Neutrophil (primary cell): ENCODE measurements at regions not wholly inside any gene's neighbourhood (a gene's known extent, or its start where the extent isn't known, plus 50 kb on each side); places are given as distances from the start of the nearest gene placed in this dataset.

ENCODE experiments used
- H3K27ac ChIP-seq: fragments of 200-600 bp; sonication (generic); 2 replicates; pipeline ENCODE4 v1.5.1; 2016; ENCODE audit warnings: mild to moderate bottlenecking, moderate library complexity
- H3K27me3 ChIP-seq: fragments of 200-600 bp; sonication (generic); 2 replicates; pipeline ENCODE4 v1.6.0; 2016; ENCODE audit warnings: mild to moderate bottlenecking
- H3K36me3 ChIP-seq: fragments of 200-600 bp; sonication (generic); 2 replicates; pipeline ENCODE4 v1.5.1; 2017
- H3K4me1 ChIP-seq, 2 experiments: fragments of 200-600 bp in 1 of 2; sonication (generic) in 1 of 2; 1 replicate in 1 of 2; 2 replicates in 1 of 2; pipeline versions ENCODE4 v1.5.1 to v1.6.1; 2013 to 2016; ENCODE audit warnings: low read depth in 1 of 2, low read length in 1 of 2, mild to moderate bottlenecking in 1 of 2, moderate library complexity in 1 of 2; ENCODE audit not compliant: control insufficient read depth in 1 of 2, insufficient read depth in 1 of 2
- H3K4me3 ChIP-seq, 2 experiments: fragments of 200-600 bp in 1 of 2; sonication (generic) in 1 of 2; 1 replicate in 1 of 2; 2 replicates in 1 of 2; pipeline ENCODE4 v1.5.1; 2013 to 2016; ENCODE audit warnings: low read depth in 1 of 2, low read length in 1 of 2, mild to moderate bottlenecking in 1 of 2, moderate library complexity in 1 of 2
- H3K9me3 ChIP-seq: fragments of 200-600 bp; sonication (generic); 2 replicates; pipeline ENCODE4 v1.5.1; 2016
- TF ChIP-seq, protein P1 (sequence below): fragments of 200-600 bp; sonication (generic); IDR thresholded peaks from 2 replicates; pipeline ENCODE4 v1.5.1; 2016; ENCODE audit warnings: antibody characterized with exemption

DNA sequence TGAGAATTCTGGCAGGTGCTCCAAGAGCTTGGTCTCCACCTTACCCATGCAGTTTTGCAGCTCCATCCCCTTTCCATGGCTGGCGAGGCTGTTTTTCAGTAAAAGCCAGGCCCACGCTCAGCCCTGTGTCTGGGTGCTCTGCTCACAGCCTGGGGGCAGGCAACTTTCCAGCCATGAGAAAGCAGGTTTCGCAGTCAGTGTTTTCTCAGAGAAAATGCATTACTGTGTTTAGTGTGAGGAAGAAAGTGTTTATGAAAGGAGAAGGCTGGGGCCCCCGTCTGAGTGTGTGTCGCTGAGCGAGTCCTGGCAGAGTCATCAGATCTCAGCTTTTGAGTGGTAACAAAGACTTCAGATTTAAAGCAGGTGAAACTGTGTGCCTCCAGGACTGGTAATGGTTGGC is 248.1 kb downstream of the IRX1 start:
- TF ChIP-seq, protein P1, sequence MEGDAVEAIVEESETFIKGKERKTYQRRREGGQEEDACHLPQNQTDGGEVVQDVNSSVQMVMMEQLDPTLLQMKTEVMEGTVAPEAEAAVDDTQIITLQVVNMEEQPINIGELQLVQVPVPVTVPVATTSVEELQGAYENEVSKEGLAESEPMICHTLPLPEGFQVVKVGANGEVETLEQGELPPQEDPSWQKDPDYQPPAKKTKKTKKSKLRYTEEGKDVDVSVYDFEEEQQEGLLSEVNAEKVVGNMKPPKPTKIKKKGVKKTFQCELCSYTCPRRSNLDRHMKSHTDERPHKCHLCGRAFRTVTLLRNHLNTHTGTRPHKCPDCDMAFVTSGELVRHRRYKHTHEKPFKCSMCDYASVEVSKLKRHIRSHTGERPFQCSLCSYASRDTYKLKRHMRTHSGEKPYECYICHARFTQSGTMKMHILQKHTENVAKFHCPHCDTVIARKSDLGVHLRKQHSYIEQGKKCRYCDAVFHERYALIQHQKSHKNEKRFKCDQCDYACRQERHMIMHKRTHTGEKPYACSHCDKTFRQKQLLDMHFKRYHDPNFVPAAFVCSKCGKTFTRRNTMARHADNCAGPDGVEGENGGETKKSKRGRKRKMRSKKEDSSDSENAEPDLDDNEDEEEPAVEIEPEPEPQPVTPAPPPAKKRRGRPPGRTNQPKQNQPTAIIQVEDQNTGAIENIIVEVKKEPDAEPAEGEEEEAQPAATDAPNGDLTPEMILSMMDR, result no peak

GRCh38 chr5:3844266-3844665 is 248.6 kb downstream of the IRX1 start:
- Histone ChIP-seq H3K36me3 (no peaks in the 10 kb centered on the region), H3K4me1 (peaks cover 0 to 19% of the 10 kb centered on the region in 2 experiments), H3K9me3 (no peaks in the 10 kb centered on the region), H3K4me3 (no peak overlapping the region), H3K27me3 (no peaks in the 10 kb centered on the region), H3K27ac (no peak overlapping the region)
- TF ChIP-seq, protein P1, result no peak

More for the DNA sequence above, 248.1 kb downstream of the IRX1 start:
- H3K9me3 ChIP-seq, result no peaks in the 10 kb centered on the region
- H3K4me3 ChIP-seq, result no peak overlapping the region
- no peak overlapping the region for H3K27ac ChIP-seq
- H3K4me1 ChIP-seq, result peaks cover 0 to 19% of the 10 kb centered on the region in 2 experiments
- H3K36me3 ChIP-seq, result no peaks in the 10 kb centered on the region
- H3K27me3 ChIP-seq, result no peaks in the 10 kb centered on the region

- TF ChIP-seq, protein P1, result no peak
- Histone ChIP-seq H3K27ac (no peak overlapping the region), H3K4me3 (no peak overlapping the region), H3K9me3 (no peaks in the 10 kb centered on the region), H3K4me1 (peaks cover 0 to 13% of the 10 kb centered on the region in 2 experiments), H3K27me3 (no peaks in the 10 kb centered on the region), H3K36me3 (no peaks in the 10 kb centered on the region)
Measured at GRCh38 chr5:3845230-3845629, 249.6 kb downstream of the IRX1 start.

GRCh38 chr5:3852161-3852916 is 256.7 kb downstream of the IRX1 start:
- Histone ChIP-seq H3K36me3 (no peaks in the 10 kb centered on the region), H3K4me3 (no peak overlapping the region), H3K9me3 (no peaks in the 10 kb centered on the region), H3K27me3 (no peaks in the 10 kb centered on the region), H3K27ac (no peak overlapping the region), H3K4me1 (no peaks in the 10 kb centered on the region)
- TF ChIP-seq, protein P1, result no peak

- TF ChIP-seq, protein P1, result no peak
Measured at GRCh38 chr5:3853362-3853761, 257.7 kb downstream of the IRX1 start.

More at GRCh38 chr5:3853362-3853761, 257.7 kb downstream of the IRX1 start:
- H3K27ac ChIP-seq, result no peak overlapping the region
- H3K4me3 ChIP-seq, result no peak overlapping the region
- H3K9me3 ChIP-seq, result no peaks in the 10 kb centered on the region
- H3K4me1 ChIP-seq, result peaks cover 0 to 2% of the 10 kb centered on the region in 2 experiments
- H3K27me3 ChIP-seq, result no peaks in the 10 kb centered on the region
- no peaks in the 10 kb centered on the region for H3K36me3 ChIP-seq
